ENCODE measurements at regions not wholly inside any gene's neighbourhood (a gene's known extent, or its start where the extent isn't known, plus 50 kb on each side); places are given as distances from the start of the nearest gene placed in this dataset.

DNA sequence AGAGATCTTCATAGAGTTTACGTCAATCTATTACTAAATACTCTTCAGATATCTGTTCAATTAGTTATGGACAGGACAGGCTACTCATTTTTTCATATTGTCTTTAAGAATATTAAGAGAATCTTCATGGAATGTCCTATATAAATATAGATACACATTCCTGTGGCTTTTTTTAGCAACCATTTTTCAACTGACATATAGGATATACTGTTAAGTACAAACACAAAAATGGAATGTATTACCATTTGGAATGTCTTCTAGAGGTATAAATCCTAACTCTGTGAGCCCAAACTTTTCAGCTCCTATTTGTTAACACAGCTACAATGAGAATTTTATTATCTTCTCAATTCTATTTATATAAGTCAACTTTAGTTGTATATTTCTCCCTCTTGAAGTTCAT is 239.6 kb upstream of the DEFB112 start:
- no peak for DNase-seq
- H3K36me3 ChIP-seq (replicated peaks in 1 of 2; ENCODE audit: control insufficient read depth in 1 of 2, insufficient read depth in 2 of 2, low read length in 2 of 2): no peaks in the 10 kb centered on the region
- H3K4me1 Mint-ChIP-seq: no peaks in the 10 kb centered on the region
- H3K9ac ChIP-seq (ENCODE audit: insufficient read depth, low read length, poor library complexity, severe bottlenecking): no peak overlapping the region
- peaks cover 0 to 3% (median 0%) of the 10 kb centered on the region in 7 donors for H3K9me3 Mint-ChIP-seq
- no peak overlapping the region for H2AFZ ChIP-seq (ENCODE audit: insufficient read depth, low read depth, low read length, poor library complexity, severe bottlenecking)
- H3K4me1 ChIP-seq (ENCODE audit: control insufficient read depth in 1 of 2, insufficient read depth in 2 of 2, low read length in 2 of 2): no peaks in the 10 kb centered on the region
- H3K9me3 ChIP-seq (replicated peaks in 1 of 2; ENCODE audit: control insufficient read depth in 1 of 2, insufficient read depth in 1 of 2, low read length in 2 of 2): no peaks in the 10 kb centered on the region
- TF ChIP-seq, protein P1, sequence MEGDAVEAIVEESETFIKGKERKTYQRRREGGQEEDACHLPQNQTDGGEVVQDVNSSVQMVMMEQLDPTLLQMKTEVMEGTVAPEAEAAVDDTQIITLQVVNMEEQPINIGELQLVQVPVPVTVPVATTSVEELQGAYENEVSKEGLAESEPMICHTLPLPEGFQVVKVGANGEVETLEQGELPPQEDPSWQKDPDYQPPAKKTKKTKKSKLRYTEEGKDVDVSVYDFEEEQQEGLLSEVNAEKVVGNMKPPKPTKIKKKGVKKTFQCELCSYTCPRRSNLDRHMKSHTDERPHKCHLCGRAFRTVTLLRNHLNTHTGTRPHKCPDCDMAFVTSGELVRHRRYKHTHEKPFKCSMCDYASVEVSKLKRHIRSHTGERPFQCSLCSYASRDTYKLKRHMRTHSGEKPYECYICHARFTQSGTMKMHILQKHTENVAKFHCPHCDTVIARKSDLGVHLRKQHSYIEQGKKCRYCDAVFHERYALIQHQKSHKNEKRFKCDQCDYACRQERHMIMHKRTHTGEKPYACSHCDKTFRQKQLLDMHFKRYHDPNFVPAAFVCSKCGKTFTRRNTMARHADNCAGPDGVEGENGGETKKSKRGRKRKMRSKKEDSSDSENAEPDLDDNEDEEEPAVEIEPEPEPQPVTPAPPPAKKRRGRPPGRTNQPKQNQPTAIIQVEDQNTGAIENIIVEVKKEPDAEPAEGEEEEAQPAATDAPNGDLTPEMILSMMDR (IDR thresholded peaks at IDR 0.05): no peak
- H3K27ac Mint-ChIP-seq: no peak overlapping the region
- no peaks in the 10 kb centered on the region for H4K20me1 ChIP-seq (ENCODE audit: insufficient read depth, low read length)
- no peak overlapping the region for H3K4me3 ChIP-seq (replicated peaks in 1 of 3; ENCODE audit: low read depth in 2 of 3, low read length in 3 of 3)
- H3K27me3 Mint-ChIP-seq (ENCODE audit: low read depth in 3 of 3): no peaks in the 10 kb centered on the region
- no peak overlapping the region for H3K27ac ChIP-seq (ENCODE audit: low read depth in 1 of 2, low read length in 2 of 2)
- WGBS (ENCODE audit: insufficient coverage): no CpG with 5 or more reads among the region's 1 CpG
- H3K36me3 Mint-ChIP-seq: no peaks in the 10 kb centered on the region
- no peaks in the 10 kb centered on the region for H3K27me3 ChIP-seq (ENCODE audit: control insufficient read depth in 2 of 2, insufficient read depth in 2 of 2, low read length in 2 of 2)
- H3K4me2 ChIP-seq (replicated peaks; ENCODE audit: extremely low read depth, low read length, poor library complexity, severe bottlenecking): no peak overlapping the region
- no peak overlapping the region for H3K4me3 Mint-ChIP-seq
- intact Hi-C loops (cut with micrococcal nuclease): no loop called here
- H3K79me2 ChIP-seq (ENCODE audit: insufficient read depth, low read length): no peaks in the 10 kb centered on the region

DNA sequence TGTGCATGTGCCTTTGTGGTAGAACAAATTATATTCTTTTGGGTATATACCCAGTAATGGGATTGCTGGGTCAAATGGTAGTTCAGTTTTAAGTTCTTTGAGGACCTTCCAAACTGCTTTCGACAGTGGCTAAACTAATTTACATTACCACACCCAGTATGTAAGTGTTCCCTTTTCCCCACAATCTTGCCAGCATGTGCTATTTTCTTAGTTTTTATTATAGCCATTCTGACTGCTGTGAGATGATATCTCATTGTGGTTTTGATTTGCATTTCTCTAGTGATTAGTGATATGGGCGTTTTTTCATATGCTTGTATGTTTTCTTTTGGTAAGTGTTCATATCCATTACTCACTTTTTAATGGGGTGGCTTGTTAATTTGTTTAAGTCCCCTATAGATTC is 251.6 kb upstream of the DEFB112 start:
- Histone ChIP-seq H3K79me2 (ENCODE audit: insufficient read depth, low read length) (no peaks in the 10 kb centered on the region), H3K9ac (ENCODE audit: insufficient read depth, low read length, poor library complexity, severe bottlenecking) (no peak overlapping the region), H3K27ac (ENCODE audit: low read depth in 1 of 2, low read length in 2 of 2) (no peak overlapping the region), H2AFZ (ENCODE audit: insufficient read depth, low read depth, low read length, poor library complexity, severe bottlenecking) (no peak overlapping the region), H3K27me3 (ENCODE audit: control insufficient read depth in 2 of 2, insufficient read depth in 2 of 2, low read length in 2 of 2) (no peaks in the 10 kb centered on the region), H3K9me3 (replicated peaks in 1 of 2; ENCODE audit: control insufficient read depth in 1 of 2, insufficient read depth in 1 of 2, low read length in 2 of 2) (peaks cover 3 to 7% of the 10 kb centered on the region in 2 donors), H4K20me1 (ENCODE audit: insufficient read depth, low read length) (no peaks in the 10 kb centered on the region), H3K4me3 (replicated peaks in 1 of 3; ENCODE audit: low read depth in 2 of 3, low read length in 3 of 3) (no peak overlapping the region), H3K36me3 (replicated peaks in 1 of 2; ENCODE audit: control insufficient read depth in 1 of 2, insufficient read depth in 2 of 2, low read length in 2 of 2) (no peaks in the 10 kb centered on the region), H3K4me2 (replicated peaks; ENCODE audit: extremely low read depth, low read length, poor library complexity, severe bottlenecking) (no peak overlapping the region), H3K4me1 (ENCODE audit: control insufficient read depth in 1 of 2, insufficient read depth in 2 of 2, low read length in 2 of 2) (no peaks in the 10 kb centered on the region)
- H3K36me3 Mint-ChIP-seq: no peaks in the 10 kb centered on the region
- intact Hi-C loops (cut with micrococcal nuclease): no loop called here
- H3K4me1 Mint-ChIP-seq: no peaks in the 10 kb centered on the region
- H3K27ac Mint-ChIP-seq: no peak overlapping the region
- H3K27me3 Mint-ChIP-seq (ENCODE audit: low read depth in 3 of 3): no peaks in the 10 kb centered on the region
- no peak overlapping the region for H3K4me3 Mint-ChIP-seq
- no peak for DNase-seq
- TF ChIP-seq, protein P1 (IDR thresholded peaks at IDR 0.05): no peak
- WGBS (ENCODE audit: insufficient coverage): no CpG with 5 or more reads among the region's 2 CpGs
- H3K9me3 Mint-ChIP-seq: peaks cover 0 to 7% (median 0%) of the 10 kb centered on the region in 7 donors
